ENCODE measurements at regions not wholly inside any gene's neighbourhood (a gene's known extent, or its start where the extent isn't known, plus 50 kb on each side); places are given as distances from the start of the nearest gene placed in this dataset.

DNA sequence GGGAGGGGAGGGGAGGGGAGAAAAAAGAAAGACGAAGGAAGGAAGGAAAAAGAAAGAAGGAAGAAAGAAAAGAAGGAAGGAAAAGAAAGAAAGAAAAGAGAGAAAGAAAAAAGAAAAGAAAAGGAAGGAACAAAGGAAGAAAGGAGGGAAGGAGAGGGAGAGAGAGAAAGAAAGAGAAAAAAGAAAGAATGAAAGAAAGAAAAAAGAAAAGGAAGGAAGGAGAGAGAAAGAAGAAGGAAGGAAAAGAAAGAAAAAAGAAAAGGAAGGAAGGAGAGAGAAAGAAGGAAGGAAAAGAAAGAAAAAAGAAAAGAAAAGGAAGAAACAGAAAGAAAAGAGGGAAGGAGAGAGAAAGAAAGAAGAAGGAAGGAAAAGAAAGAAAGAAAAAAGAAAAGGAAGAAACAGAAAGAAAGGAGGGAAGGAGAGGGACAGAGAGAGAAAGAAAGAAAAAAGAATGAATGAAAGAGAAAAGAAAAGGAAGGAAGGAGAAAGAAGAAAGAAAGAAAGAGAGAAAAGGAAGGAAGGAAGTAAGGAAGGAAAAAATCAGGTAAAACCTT, 225.3 kb downstream of the TPBG start:
- TF ChIP-seq, protein P1, sequence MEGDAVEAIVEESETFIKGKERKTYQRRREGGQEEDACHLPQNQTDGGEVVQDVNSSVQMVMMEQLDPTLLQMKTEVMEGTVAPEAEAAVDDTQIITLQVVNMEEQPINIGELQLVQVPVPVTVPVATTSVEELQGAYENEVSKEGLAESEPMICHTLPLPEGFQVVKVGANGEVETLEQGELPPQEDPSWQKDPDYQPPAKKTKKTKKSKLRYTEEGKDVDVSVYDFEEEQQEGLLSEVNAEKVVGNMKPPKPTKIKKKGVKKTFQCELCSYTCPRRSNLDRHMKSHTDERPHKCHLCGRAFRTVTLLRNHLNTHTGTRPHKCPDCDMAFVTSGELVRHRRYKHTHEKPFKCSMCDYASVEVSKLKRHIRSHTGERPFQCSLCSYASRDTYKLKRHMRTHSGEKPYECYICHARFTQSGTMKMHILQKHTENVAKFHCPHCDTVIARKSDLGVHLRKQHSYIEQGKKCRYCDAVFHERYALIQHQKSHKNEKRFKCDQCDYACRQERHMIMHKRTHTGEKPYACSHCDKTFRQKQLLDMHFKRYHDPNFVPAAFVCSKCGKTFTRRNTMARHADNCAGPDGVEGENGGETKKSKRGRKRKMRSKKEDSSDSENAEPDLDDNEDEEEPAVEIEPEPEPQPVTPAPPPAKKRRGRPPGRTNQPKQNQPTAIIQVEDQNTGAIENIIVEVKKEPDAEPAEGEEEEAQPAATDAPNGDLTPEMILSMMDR (conservative IDR thresholded peaks at IDR 0.05 in 1 of 2, IDR thresholded peaks at IDR 0.05 in 1 of 2; ENCODE audit: extremely low read depth in 1 of 2, insufficient read depth in 1 of 2, low read depth in 1 of 2, low read length in 2 of 2): no peak
- no peak for TF ChIP-seq EZH2 (IDR thresholded peaks at IDR 0.05; ENCODE audit: borderline replicate concordance, low read length)
